ENCODE measurements at regions not wholly inside any gene's neighbourhood (a gene's known extent, or its start where the extent isn't known, plus 50 kb on each side); places are given as distances from the start of the nearest gene placed in this dataset.
"Not testable (repeated sequence)": the region's sequence is repeated elsewhere in the genome, so short reads cannot be mapped to it uniquely, and the experiment has no call there.

GRCh38 chr4:183044924-183045640, 54.0 kb upstream of the WWC2 start:
- H3K4me1 ChIP-seq (ENCODE audit: insufficient read depth, low read length); CTCF ChIA-PET (ENCODE audit: low intra/inter-chr PET ratio, low total read pairs); POLR2A ChIA-PET; H3K79me2 ChIP-seq (ENCODE audit: insufficient read depth, low read length); H3K9ac ChIP-seq (ENCODE audit: insufficient read depth, low read depth, low read length); H2AFZ ChIP-seq (ENCODE audit: low read length); DNase-seq (ENCODE audit: low spot score); FAIRE-seq; H3K27me3 ChIP-seq (ENCODE audit: control insufficient read depth in 1 of 2, insufficient read depth in 2 of 2, low read length in 2 of 2); ATAC-seq; H4K20me1 ChIP-seq (ENCODE audit: insufficient read depth, low read length); BruUV-seq (replicated peaks); H3K27ac ChIP-seq (ENCODE audit: extremely low read length, insufficient read depth, low read length); H3K4me3 ChIP-seq (replicated peaks in 1 of 3; ENCODE audit: insufficient read depth in 1 of 3, low read depth in 2 of 3, low read length in 3 of 3); in situ Hi-C loops (cut with HindIII; ENCODE audit: extremely low pct_ligation_motif_present, low pct_unique_long_range_greater_than_20kb); intact Hi-C loops (cut with micrococcal nuclease; ENCODE audit: unreplicated experiment); H3K9me3 ChIP-seq (ENCODE audit: low read length); H3K4me2 ChIP-seq (ENCODE audit: low read depth, low read length); H3K36me3 ChIP-seq (replicated peaks in 1 of 2; ENCODE audit: control insufficient read depth in 1 of 2, insufficient read depth in 2 of 2, low read length in 2 of 2): not testable (repeated sequence)
- 20% methylated on average over 4 of the region's 32 CpGs for WGBS (ENCODE audit: low lambda C conversion rate)

- no peak overlapping the region for H3K4me3 ChIP-seq (replicated peaks in 1 of 3; ENCODE audit: insufficient read depth in 1 of 3, low read depth in 2 of 3, low read length in 3 of 3)
- H3K79me2 ChIP-seq (ENCODE audit: insufficient read depth, low read length): no peaks in the 10 kb centered on the region
- TF ChIP-seq, protein P1, sequence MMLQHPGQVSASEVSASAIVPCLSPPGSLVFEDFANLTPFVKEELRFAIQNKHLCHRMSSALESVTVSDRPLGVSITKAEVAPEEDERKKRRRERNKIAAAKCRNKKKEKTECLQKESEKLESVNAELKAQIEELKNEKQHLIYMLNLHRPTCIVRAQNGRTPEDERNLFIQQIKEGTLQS (CRISPR knock-in tag; IDR thresholded peaks at IDR 0.05): no peak
- TF ChIP-seq ZNF614 (CRISPR knock-in tag; IDR thresholded peaks at IDR 0.05; ENCODE audit: borderline replicate concordance) (no peak), ERF (CRISPR knock-in tag; IDR thresholded peaks at IDR 0.05) (no peak), ZNF790 (CRISPR knock-in tag; IDR thresholded peaks at IDR 0.05; ENCODE audit: borderline replicate concordance) (no peak), ZNF740 (CRISPR knock-in tag; IDR thresholded peaks at IDR 0.05) (no peak), POGZ (CRISPR knock-in tag; IDR thresholded peaks at IDR 0.05) (no peak)
- TF ChIP-seq, protein P2, sequence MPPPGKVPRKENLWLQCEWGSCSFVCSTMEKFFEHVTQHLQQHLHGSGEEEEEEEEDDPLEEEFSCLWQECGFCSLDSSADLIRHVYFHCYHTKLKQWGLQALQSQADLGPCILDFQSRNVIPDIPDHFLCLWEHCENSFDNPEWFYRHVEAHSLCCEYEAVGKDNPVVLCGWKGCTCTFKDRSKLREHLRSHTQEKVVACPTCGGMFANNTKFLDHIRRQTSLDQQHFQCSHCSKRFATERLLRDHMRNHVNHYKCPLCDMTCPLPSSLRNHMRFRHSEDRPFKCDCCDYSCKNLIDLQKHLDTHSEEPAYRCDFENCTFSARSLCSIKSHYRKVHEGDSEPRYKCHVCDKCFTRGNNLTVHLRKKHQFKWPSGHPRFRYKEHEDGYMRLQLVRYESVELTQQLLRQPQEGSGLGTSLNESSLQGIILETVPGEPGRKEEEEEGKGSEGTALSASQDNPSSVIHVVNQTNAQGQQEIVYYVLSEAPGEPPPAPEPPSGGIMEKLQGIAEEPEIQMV (CRISPR knock-in tag; IDR thresholded peaks at IDR 0.05; ENCODE audit: low read depth): no peak
- FAIRE-seq (no peak), ATAC-seq (no peak), DNase-seq (ENCODE audit: low spot score) (no peak)
- no peaks in the 10 kb centered on the region for H3K4me1 ChIP-seq (ENCODE audit: insufficient read depth, low read length)
- H3K36me3 ChIP-seq (replicated peaks in 1 of 2; ENCODE audit: control insufficient read depth in 1 of 2, insufficient read depth in 2 of 2, low read length in 2 of 2): no peaks in the 10 kb centered on the region
- in situ Hi-C loops (cut with HindIII; ENCODE audit: extremely low pct_ligation_motif_present, low pct_unique_long_range_greater_than_20kb) (no loop called here), intact Hi-C loops (cut with micrococcal nuclease; ENCODE audit: unreplicated experiment) (no loop called here)
- H3K27me3 ChIP-seq (ENCODE audit: control insufficient read depth in 1 of 2, insufficient read depth in 2 of 2, low read length in 2 of 2): peaks cover 0 to 9% of the 10 kb centered on the region in 2 experiments; a peak in 3 of 5 replicates
- no peak overlapping the region for H2AFZ ChIP-seq (ENCODE audit: low read length)
- no peaks in the 10 kb centered on the region for H4K20me1 ChIP-seq (ENCODE audit: insufficient read depth, low read length)
- H3K27ac ChIP-seq (ENCODE audit: extremely low read length, insufficient read depth, low read length): no peak overlapping the region
- ChIA-PET POLR2A (no interaction called here), CTCF (ENCODE audit: low intra/inter-chr PET ratio, low total read pairs) (no interaction called here)
- no peak overlapping the region for H3K9ac ChIP-seq (ENCODE audit: insufficient read depth, low read depth, low read length)
- no peaks in the 10 kb centered on the region for H3K9me3 ChIP-seq (ENCODE audit: low read length)
- no peak overlapping the region for H3K4me2 ChIP-seq (ENCODE audit: low read depth, low read length)
- no TSS peak for BruUV-seq (replicated peaks)
- 28% methylated on average over 3 of the region's 3 CpGs for WGBS (ENCODE audit: low lambda C conversion rate)
Observed at GRCh38 chr4:183038436-183038835, 60.6 kb upstream of the WWC2 start.

All from HepG2 (cell line).